Suprapubic skin (tissue), 4 donors: ENCODE measurements at regions not wholly inside any gene's neighbourhood (a gene's known extent, or its start where the extent isn't known, plus 50 kb on each side); places are given as distances from the start of the nearest gene placed in this dataset.
"Not testable (repeated sequence)": the region's sequence is repeated elsewhere in the genome, so short reads cannot be mapped to it uniquely, and the experiment has no call there.

Source experiments
- DNase-seq, 2 donors: peaks; one replicate each; pipeline ENCODE4 v3.0.0-alpha.2; 2019; ENCODE audit warnings: low spot score in 2 of 2
- H3K27ac ChIP-seq: fragments of 200-600 bp; sonication (generic); one replicate; pipeline ENCODE4 v1.5.1; 2019
- H3K27me3 ChIP-seq: fragments of 200-600 bp; sonication (generic); one replicate; pipeline ENCODE4 v1.5.1; 2019
- H3K36me3 ChIP-seq: fragments of 200-600 bp; sonication (generic); one replicate; pipeline ENCODE4 v1.5.1; 2019
- H3K4me1 ChIP-seq: fragments of 200-600 bp; sonication (generic); one replicate; pipeline ENCODE4 v1.5.1; 2019
- H3K4me3 ChIP-seq: fragments of 200-600 bp; sonication (generic); one replicate; pipeline ENCODE4 v1.5.1; 2019; ENCODE audit warnings: mild to moderate bottlenecking
- H3K9me3 ChIP-seq: fragments of 200-600 bp; sonication (generic); one replicate; pipeline ENCODE4 v1.5.1; 2019
- CTCF ChIP-seq, 2 donors: fragments of 200-600 bp in 1 of 2; fragments of 450-650 bp in 1 of 2; sonication (generic) in 1 of 2; IDR thresholded peaks; one replicate each; pipeline ENCODE4 v1.5.1; 2016 to 2019; ENCODE audit warnings: antibody characterized with exemption in 2 of 2, mild to moderate bottlenecking in 1 of 2, moderate library complexity in 1 of 2
- EP300 ChIP-seq: sonication (generic); formaldehyde crosslinking; IDR thresholded peaks from one replicate; pipeline ENCODE4 v1.6.1; 2017; ENCODE audit warnings: antibody characterized with exemption
- POLR2A ChIP-seq, 2 donors: fragments of 450-650 bp; IDR thresholded peaks; one replicate each; pipeline ENCODE4 v1.6.1; 2017; ENCODE audit warnings: antibody characterized with exemption in 2 of 2, mild to moderate bottlenecking in 2 of 2, moderate library complexity in 2 of 2
- POLR2AphosphoS5 ChIP-seq, 3 donors: sonication (generic); formaldehyde crosslinking; IDR thresholded peaks; one replicate each; pipeline ENCODE4 v1.6.1; 2017; ENCODE audit warnings: antibody characterized with exemption in 3 of 3
- WGBS: methylation state at CpG from one replicate; pipeline ENCODE4 v1.1.5; 2018; 5-methylcytosine and 5-hydroxymethylcytosine counted together

GRCh38 chr2:208669394-208669793 lies 262.8 kb downstream of the PTH2R start:
- H3K36me3 ChIP-seq: no peaks in the 10 kb centered on the region
- H3K27ac ChIP-seq: no peak overlapping the region
- H3K27me3 ChIP-seq: no peaks in the 10 kb centered on the region
- TF ChIP-seq POLR2A (IDR thresholded peaks at IDR 0.05) (no peak), EP300 (no peak), POLR2AphosphoS5 (IDR thresholded peaks at IDR 0.05) (no peak), CTCF (IDR thresholded peaks at IDR 0.05) (no peak)
- no peak overlapping the region for H3K4me3 ChIP-seq
- DNase-seq: no peak
- 80% methylated on average over 2 of the region's 2 CpGs for WGBS
- no peaks in the 10 kb centered on the region for H3K9me3 ChIP-seq
- H3K4me1 ChIP-seq: no peaks in the 10 kb centered on the region

GRCh38 chr2:208671284-208671683 lies 264.7 kb downstream of the PTH2R start:
- WGBS: 22% methylated on average over 1 of the region's 1 CpG
- Histone ChIP-seq H3K27ac (no peak overlapping the region), H3K27me3 (no peaks in the 10 kb centered on the region), H3K9me3 (no peaks in the 10 kb centered on the region), H3K4me1 (no peaks in the 10 kb centered on the region), H3K36me3 (no peaks in the 10 kb centered on the region), H3K4me3 (no peak overlapping the region)
- TF ChIP-seq POLR2A (IDR thresholded peaks at IDR 0.05): no peak
- no peak for TF ChIP-seq EP300
- no peak for TF ChIP-seq POLR2AphosphoS5 (IDR thresholded peaks at IDR 0.05)
- no peak for TF ChIP-seq CTCF (IDR thresholded peaks at IDR 0.05)
- DNase-seq: no peak

- Histone ChIP-seq H3K36me3 (no peaks in the 10 kb centered on the region), H3K4me1 (no peaks in the 10 kb centered on the region), H3K27me3 (no peaks in the 10 kb centered on the region), H3K27ac (no peak overlapping the region), H3K4me3 (no peak overlapping the region), H3K9me3 (no peaks in the 10 kb centered on the region)
- WGBS: 70% methylated on average over 4 of the region's 4 CpGs
- DNase-seq: no peak
- TF ChIP-seq EP300 (no peak), POLR2A (IDR thresholded peaks at IDR 0.05) (no peak), POLR2AphosphoS5 (IDR thresholded peaks at IDR 0.05) (no peak), CTCF (IDR thresholded peaks at IDR 0.05) (no peak)
Observed at GRCh38 chr2:208671886-208672680, 265.5 kb downstream of the PTH2R start.

GRCh38 chr2:208673631-208674030 lies 267.0 kb downstream of the PTH2R start:
- Histone ChIP-seq H3K4me3 (no peak overlapping the region), H3K36me3 (no peaks in the 10 kb centered on the region), H3K4me1 (no peaks in the 10 kb centered on the region), H3K27ac (no peak overlapping the region), H3K27me3 (no peaks in the 10 kb centered on the region), H3K9me3 (no peaks in the 10 kb centered on the region)
- no peak for DNase-seq
- TF ChIP-seq POLR2AphosphoS5 (IDR thresholded peaks at IDR 0.05) (no peak), EP300 (no peak), CTCF (IDR thresholded peaks at IDR 0.05) (no peak), POLR2A (IDR thresholded peaks at IDR 0.05) (no peak)
- 70% methylated on average over 3 of the region's 3 CpGs for WGBS

GRCh38 chr2:208674919-208675318 lies 268.3 kb downstream of the PTH2R start:
- 87% methylated on average over 2 of the region's 2 CpGs for WGBS
- no peak overlapping the region for H3K27ac ChIP-seq
- H3K4me1 ChIP-seq: no peaks in the 10 kb centered on the region
- H3K27me3 ChIP-seq: no peaks in the 10 kb centered on the region
- no peak overlapping the region for H3K4me3 ChIP-seq
- TF ChIP-seq CTCF (IDR thresholded peaks at IDR 0.05): no peak
- no peaks in the 10 kb centered on the region for H3K9me3 ChIP-seq
- DNase-seq: no peak
- no peaks in the 10 kb centered on the region for H3K36me3 ChIP-seq

GRCh38 chr2:208685929-208686328 lies 279.3 kb downstream of the PTH2R start:
- WGBS: 88% methylated on average over 8 of the region's 13 CpGs
- not testable (repeated sequence) for H3K27me3 ChIP-seq, DNase-seq, H3K36me3 ChIP-seq, H3K27ac ChIP-seq, H3K9me3 ChIP-seq, H3K4me3 ChIP-seq, H3K4me1 ChIP-seq
